ENCODE measurements at regions not wholly inside any gene's neighbourhood (a gene's known extent, or its start where the extent isn't known, plus 50 kb on each side); places are given as distances from the start of the nearest gene placed in this dataset.
"Not testable (repeated sequence)": the region's sequence is repeated elsewhere in the genome, so short reads cannot be mapped to it uniquely, and the experiment has no call there.

DNA sequence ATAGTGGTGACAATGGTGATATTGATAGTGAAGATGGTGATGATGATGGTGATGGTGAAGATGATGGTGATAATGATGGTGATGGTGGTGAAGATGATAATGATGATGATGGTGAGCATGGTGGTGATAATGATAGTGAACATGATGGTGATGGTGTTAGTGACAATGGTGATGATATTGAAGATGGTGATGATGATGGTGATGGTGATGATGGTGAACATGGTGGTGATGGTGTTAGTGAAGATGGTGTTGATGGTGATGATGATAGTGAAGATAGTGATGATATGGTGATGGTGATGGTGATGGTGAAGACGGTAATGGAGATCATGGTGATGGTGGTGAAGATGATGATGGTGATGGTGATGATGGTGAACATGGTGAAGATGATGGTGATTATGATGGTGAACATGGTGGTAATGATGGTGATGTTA, 259.2 kb downstream of the MATN1 start:
- no peak for DNase-seq (ENCODE audit: low read depth in 2 of 3, low spot score in 1 of 3)

GRCh38 chr1:30462826-30463425, 260.5 kb downstream of the MATN1 start:
- no peak for DNase-seq (ENCODE audit: low read depth in 2 of 3, low spot score in 1 of 3)

DNA sequence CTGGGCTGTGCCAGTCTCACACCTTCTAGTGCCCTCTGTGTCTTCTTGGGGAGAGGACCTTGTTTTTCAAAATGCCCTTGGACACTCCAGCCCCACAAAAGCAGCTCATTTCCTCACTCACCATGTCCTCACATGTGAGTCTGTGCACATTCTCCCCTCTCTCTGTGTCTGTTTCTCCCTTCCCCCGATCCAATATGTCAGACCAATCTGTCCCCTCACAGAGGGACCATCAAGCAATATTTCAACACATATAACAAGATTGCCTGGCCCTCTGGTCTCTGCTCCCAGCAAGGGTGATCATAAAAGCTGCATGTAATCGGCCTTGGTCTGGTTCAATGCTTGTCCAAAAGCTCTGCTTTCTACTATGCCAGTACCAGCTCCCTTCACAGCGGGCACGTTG, 261.2 kb downstream of the MATN1 start:
- no peak for DNase-seq (ENCODE audit: low read depth in 2 of 3, low spot score in 1 of 3)

GRCh38 chr1:30461640-30462039, 261.7 kb downstream of the MATN1 start:
- DNase-seq (ENCODE audit: low read depth in 2 of 3, low spot score in 1 of 3), result no peak

GRCh38 chr1:30460661-30461060, 262.7 kb downstream of the MATN1 start:
- no peak for DNase-seq (ENCODE audit: low read depth in 2 of 3, low spot score in 1 of 3)

GRCh38 chr1:30458730-30459485, 264.5 kb downstream of the MATN1 start:
- not testable (repeated sequence) for DNase-seq (ENCODE audit: low read depth in 2 of 3, low spot score in 1 of 3)

GRCh38 chr1:30452925-30453324, 270.5 kb downstream of the MATN1 start:
- no peak for DNase-seq (ENCODE audit: low read depth in 2 of 3, low spot score in 1 of 3)

DNA sequence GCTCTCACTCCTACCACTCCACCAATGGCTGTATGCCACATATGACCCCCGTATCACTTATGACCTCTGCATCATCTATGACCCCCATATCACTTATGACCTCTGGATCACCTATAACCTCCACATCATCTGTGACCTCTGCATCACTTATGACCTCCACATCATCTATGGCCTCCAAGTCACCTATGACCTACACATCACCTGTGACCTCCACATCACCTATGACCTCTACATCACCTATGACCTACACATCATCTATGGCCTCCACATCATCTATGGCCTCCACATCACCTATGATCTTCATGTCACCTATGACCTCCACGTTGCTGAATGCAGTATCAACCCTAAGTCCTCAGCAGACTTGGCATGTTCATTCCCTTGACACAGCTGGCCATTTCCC, 271.2 kb downstream of the MATN1 start:
- no peak for DNase-seq (ENCODE audit: low read depth in 2 of 3, low spot score in 1 of 3)

- no peak for DNase-seq (ENCODE audit: low read depth in 2 of 3, low spot score in 1 of 3)
Observed at GRCh38 chr1:30451532-30452125, 271.8 kb downstream of the MATN1 start.

DNA sequence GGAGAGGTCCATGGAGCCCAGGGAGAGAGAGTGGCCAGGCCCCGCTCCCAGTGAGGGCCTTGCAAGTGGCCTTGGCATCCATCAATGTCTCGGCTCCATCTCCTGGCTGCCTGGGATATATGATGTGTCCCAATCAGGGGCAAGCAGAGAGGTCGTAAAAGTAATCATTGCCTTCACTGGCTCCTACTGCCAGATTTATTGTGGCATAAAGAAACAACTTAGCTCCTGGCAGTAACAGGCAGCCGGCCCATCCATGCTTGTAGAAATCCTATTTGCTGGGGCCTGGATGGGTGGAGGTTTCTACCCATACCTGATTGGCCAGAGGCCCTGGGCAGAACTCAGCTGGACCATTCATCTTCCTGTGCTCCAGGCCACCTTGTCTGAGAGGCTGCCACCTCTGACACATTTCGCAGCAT, 272.6 kb downstream of the MATN1 start:
- DNase-seq (ENCODE audit: low read depth in 2 of 3, low spot score in 1 of 3), result no peak

DNA sequence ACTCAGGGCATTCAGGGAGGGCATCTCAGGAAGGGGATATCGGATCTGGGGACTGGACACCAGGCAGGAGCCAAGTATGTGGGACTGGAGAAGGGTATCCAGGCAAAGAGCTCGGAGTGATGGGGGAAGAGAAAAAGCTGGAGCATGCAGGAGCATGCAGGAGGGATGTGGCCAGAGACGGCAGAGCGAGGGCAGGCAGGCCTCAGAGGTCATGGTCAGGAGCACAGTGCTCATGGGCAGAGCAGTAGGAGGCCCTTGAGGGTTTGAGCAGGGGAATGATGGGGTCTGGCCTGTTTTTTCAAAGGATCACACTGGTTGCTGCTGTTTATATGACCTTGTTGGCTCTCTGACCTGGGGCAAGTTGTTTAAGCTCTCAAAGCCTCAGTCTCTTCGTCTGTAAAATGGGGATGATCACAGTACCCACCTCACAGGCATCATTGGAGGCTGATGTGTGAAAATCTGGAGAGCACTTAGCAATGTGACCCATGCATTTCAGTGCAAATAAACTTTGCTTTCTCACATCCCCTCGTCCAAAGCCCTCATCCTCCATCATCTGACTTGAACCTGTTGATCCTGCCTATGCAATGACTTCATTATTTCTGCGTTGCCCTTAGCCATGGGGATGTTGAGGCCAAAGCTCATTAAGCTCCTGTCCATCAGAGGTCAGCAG, 273.1 kb downstream of the MATN1 start:
- DNase-seq (ENCODE audit: low read depth in 2 of 3, low spot score in 1 of 3), result no peak

DNA sequence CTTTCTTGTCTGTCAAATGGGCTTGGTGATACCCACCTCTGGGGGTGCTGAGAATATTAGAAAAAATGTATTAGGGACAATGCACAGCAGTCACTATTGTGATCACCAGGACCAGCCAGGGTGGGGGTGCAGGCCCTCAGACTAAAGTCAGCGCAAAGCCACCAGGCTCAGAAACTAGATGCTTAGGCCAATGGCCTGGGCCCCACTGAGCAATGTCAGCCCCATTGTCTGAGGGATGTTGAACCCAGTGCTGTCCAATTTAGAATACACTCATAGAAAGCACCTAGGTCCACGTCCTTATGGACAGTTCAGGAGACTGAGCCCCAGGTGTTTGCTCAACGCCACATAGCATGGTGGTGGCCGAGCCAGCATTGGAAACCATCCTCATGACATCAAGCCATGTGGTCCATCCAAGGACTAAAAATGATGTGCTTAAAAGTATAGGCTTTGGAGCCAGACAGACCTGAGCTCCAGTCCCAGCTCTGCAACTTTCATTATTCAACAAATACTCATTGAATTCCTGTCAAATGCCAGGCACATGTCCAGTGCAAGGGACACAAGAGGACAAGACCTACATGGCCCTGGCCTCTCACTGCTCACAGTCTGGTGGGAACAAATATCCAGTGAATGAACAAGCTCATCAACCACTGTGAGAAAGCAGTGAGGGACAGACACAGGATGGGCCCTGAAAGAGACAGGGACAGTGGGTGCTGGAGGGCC, 273.8 kb downstream of the MATN1 start:
- no peak for DNase-seq (ENCODE audit: low read depth in 2 of 3, low spot score in 1 of 3)

DNA sequence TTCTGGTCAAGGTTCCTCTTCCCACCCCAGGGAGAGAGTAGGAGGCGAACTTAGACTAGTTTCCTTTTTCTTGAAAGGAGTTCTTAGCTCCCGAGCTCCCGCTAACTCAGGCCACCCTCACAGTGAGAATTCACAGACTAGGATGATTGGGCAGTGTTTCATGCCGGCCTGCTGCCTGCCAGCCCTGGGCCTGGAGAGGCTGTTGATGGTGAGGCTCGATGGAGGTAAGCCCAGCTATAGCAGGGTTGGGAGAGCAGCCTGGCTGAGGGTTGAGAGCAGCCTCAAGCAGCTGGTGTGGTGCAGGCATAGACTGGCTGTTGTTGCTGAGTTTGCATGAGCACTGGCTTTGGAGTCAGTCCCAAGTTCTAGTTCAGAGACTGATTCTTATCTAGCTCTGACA, 274.4 kb downstream of the MATN1 start:
- DNase-seq (ENCODE audit: low read depth in 2 of 3, low spot score in 1 of 3), result no peak

- DNase-seq (ENCODE audit: low read depth in 2 of 3, low spot score in 1 of 3), result no peak
Observed at GRCh38 chr1:30447701-30448100, 275.7 kb downstream of the MATN1 start.

- DNase-seq (ENCODE audit: low read depth in 2 of 3, low spot score in 1 of 3), result no peak
Observed at GRCh38 chr1:30447080-30447479, 276.3 kb downstream of the MATN1 start.

DNA sequence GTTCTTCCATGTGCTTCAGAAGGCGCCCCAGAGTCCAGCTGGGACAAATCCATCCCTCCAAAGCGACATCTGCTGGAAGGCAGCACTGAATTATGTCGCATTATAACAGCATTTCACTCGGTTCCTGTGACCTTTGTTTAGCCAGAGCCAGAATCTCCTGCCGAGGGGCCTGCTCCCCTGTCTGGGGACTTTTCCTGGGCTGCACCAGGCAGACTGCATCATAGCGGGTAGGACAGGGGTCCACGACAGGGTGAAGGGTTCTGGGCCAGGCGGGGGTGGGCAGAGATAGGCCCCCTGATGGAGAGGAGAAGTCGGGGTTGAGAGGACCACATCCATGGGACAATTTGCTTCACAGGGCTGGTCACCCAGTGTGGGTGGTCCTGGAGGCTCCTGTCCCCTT, 276.9 kb downstream of the MATN1 start:
- DNase-seq (ENCODE audit: low read depth in 2 of 3, low spot score in 1 of 3), result no peak

- no peak for DNase-seq (ENCODE audit: low read depth in 2 of 3, low spot score in 1 of 3)
Observed at GRCh38 chr1:30446095-30446494, 277.3 kb downstream of the MATN1 start.

- DNase-seq (ENCODE audit: low read depth in 2 of 3, low spot score in 1 of 3), result no peak
Observed at GRCh38 chr1:30445449-30445848, 277.9 kb downstream of the MATN1 start.

DNA sequence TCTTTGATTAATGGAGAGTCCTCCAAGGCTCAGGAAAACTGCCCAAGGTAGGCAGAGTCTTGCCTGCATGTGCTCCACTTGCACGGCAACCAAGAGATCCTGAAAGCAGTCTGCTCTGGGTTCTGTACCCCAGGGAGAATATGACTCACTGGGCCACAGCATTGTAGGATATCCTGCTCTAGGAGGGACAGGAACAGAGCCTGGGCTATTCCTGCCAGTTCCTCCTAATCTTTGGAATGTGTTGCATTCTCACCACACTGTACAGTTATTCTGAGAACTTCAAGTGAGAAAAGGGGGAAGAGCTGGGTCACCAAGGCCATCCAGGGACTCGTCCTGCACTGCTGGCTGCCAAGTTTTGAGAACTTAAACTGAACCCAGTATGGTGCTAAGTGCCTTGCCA, 278.5 kb downstream of the MATN1 start:
- no peak for DNase-seq (ENCODE audit: low read depth in 2 of 3, low spot score in 1 of 3)

- DNase-seq (ENCODE audit: low read depth in 2 of 3, low spot score in 1 of 3), result no peak
Observed at GRCh38 chr1:30444401-30444800, 279.0 kb downstream of the MATN1 start.

GRCh38 chr1:30438274-30438673, 285.1 kb downstream of the MATN1 start:
- not testable (repeated sequence) for DNase-seq (ENCODE audit: low read depth in 2 of 3, low spot score in 1 of 3)

Measured in stimulated activated CD4-positive, alpha-beta T cell treated with anti-CD3 and anti-CD28 coated beads, Interleukin-12 subunit alpha, Interleukin-12 subunit beta, amount 100 ng/mL, for 48 hours (primary cell).